GM13976 (cell line): ENCODE measurements at regions not wholly inside any gene's neighbourhood (a gene's known extent, or its start where the extent isn't known, plus 50 kb on each side); places are given as distances from the start of the nearest gene placed in this dataset.

ENCODE experiments used
- DNase-seq: peaks from one replicate; pipeline ENCODE4 v3.0.0; 2012; ENCODE audit warnings: low spot score
- CTCF ChIP-seq: IDR thresholded peaks from 2 replicates; pipeline ENCODE4 v1.5.1; 2012; ENCODE audit warnings: borderline replicate concordance, mild to moderate bottlenecking; ENCODE audit not compliant: insufficient read depth; ENCODE audit errors: extremely low read depth, missing control alignments, control extremely low read depth
- in situ Hi-C: fragments of 300-500 bp; cut with MboI; formaldehyde crosslinking; loops from one replicate; pipeline ENCODE4 v1.12.0; 2022; ENCODE audit warnings: low sequenced_read_pairs, mixed read lengths, inconsistent platforms; ENCODE audit not compliant: unreplicated experiment

- no peak for TF ChIP-seq CTCF
- in situ Hi-C loops: no loop called here
- no peak for DNase-seq
These were observed 50.1 kb downstream of the CEP43 start for GRCh38 chr6:167049275-167049674.

GRCh38 chr6:167050903-167051302 is 51.7 kb downstream of the CEP43 start:
- in situ Hi-C loops: no loop called here
- no peak for DNase-seq
- no peak for TF ChIP-seq CTCF

DNA sequence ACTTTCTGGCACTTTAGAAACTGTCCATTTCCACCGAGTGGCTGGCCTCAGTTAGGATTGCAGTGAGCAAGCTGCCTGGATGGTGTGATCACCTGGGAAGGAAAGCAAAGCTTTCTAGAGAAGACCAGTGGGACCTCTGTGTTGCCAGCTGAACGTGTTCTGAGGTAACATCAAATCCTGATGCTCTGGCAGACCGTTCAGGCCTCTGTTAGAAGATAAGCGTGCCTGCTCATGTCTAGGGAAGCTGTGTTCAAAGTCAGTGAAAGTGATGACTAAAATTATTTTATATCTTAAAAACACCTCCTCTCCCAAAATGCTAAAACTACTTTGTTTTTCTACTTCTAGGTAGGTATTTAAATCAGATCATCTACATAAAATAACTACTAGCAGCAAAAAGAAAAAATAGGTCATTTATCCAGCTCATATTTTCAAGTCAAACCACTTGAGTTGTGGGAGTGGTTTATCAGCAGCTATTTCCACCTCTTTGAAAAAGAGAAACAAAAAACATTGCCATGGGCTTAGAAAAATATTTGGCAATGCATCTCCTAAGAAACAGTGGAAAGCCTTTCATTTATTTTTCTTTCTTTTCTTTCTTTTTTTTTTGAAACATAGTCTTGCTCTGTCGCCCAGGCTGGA is 54.8 kb downstream of the CEP43 start:
- no peak for TF ChIP-seq CTCF
- in situ Hi-C loops: no loop called here
- no peak for DNase-seq

DNA sequence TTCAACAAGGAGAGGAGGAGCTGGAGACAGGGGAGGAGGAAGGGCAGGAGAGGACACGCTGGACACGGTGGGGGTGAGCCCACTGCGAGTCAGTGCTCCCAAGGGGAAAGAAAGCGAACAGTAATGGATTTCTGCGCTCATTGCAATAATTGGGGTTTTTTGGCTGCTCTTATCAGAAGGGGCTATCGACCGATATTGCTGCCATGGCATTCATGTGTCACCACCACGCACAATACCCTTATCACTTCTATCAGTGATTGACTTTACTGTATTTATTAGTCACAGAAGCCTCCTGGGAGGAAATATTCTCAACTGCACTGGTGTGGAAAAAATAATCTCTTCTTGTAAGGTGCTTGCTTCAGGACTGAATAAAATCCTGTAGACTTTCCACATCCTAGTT is 55.8 kb downstream of the CEP43 start:
- no peak for DNase-seq
- no peak for TF ChIP-seq CTCF
- in situ Hi-C loops: no loop called here

DNA sequence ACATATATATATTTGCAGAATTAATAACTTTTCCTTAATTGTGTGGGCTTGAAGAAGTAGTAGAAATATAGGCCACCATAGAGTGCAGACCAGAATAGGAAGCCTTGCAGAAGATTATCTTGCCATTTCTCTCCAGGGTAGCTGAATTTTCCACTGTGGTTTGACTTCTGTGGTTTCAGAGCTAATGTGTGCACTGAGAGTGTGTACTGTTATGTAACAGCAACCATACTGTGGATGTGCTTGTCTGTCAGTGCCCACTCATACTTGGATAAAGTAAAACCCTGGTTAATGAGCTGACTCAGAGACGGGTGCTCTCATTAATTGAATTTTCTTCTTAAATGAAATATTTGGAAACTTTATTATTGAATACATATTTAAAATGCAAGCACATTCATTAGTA is 57.2 kb downstream of the CEP43 start:
- no peak for TF ChIP-seq CTCF
- in situ Hi-C loops: no loop called here
- peak; percentile 50 for DNase-seq

DNA sequence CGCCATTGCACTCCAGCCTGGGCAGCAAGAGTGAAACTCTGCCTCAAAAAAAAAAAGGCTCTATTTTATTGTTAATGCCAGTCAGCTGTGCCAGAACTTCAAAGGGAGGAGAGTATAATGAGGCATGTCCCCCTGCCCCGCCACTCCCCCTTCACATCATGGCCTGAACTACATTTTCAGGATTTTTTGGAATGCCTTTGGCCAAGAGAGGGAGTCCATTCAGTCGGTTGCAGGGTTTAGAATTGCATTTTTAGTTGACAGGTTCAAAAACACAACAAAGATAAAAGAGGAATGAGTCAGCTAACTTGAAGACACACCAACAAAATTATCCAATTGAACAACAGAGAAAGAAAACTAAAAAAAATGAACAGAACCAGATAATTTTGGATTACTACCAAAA is 59.1 kb downstream of the CEP43 start:
- no peak for DNase-seq
- TF ChIP-seq CTCF: no peak
- in situ Hi-C loops: no loop called here
